Activated T-cell treated with anti-CD3 and anti-CD28 coated beads for 24 hours (primary cell): ENCODE measurements at regions not wholly inside any gene's neighbourhood (a gene's known extent, or its start where the extent isn't known, plus 50 kb on each side); places are given as distances from the start of the nearest gene placed in this dataset.
"Not testable (repeated sequence)": the region's sequence is repeated elsewhere in the genome, so short reads cannot be mapped to it uniquely, and the experiment has no call there.

Source experiments
- DNase-seq: peaks from one replicate; pipeline ENCODE4 v3.0.0-alpha.2; 2020; ENCODE audit warnings: low read depth

DNA sequence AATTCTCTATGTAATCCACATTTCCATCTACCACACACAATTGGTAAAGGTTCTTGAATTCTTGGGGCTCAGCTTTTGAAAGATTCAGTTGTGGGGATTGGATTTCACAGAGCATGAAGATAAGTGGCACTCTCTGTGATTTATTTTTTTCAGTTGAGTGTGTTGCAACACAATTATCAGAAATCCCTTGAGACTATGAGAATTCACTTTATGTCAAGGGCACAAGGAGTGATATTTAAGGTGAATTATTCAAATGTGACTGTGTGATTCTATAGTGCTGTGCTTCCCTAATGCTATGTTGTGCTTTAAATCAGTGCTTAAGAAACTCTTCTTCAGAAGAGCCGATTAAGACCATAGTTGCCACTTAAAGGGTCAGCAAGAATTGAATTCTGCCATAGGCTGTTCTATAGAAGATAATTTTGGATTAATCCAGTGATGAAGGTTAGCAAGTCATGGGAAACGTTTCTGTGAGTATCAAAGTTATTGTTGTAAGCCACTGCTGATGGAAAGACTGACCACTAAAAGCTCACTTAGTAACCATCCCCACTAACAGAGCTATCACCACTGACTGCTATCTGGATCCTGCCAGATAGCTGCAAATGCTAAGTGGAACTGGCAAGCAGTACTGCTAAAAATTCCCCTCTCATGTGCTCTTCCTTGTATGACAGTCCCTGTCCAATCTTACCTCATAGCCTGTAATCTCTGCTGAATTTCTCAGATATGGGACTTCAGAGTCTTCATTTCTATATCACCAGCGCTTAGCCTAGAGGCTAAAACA lies 134.0 kb upstream of the SEMA3D start:
- no peak for DNase-seq

DNA sequence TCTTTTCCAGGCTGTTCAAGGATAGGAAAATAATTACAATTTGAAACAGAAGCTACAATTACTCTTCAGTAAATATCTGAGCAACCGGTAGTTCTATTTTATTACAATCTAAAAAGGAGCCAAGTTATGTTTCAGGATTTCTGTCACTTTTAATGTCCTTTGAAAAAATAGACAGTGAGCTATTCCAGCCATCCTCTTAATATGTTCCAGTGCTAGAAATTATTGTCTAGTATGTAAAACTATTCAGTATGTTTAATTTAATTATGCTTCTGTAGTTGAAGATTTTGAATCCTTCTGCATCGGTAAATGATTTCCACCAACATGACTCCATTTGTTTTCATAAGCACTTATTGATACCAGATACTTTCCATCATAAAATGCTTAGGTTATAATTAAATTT lies 129.6 kb upstream of the SEMA3D start:
- no peak for DNase-seq

GRCh38 chr7:85310301-85310700 lies 123.4 kb upstream of the SEMA3D start:
- no peak for DNase-seq

DNA sequence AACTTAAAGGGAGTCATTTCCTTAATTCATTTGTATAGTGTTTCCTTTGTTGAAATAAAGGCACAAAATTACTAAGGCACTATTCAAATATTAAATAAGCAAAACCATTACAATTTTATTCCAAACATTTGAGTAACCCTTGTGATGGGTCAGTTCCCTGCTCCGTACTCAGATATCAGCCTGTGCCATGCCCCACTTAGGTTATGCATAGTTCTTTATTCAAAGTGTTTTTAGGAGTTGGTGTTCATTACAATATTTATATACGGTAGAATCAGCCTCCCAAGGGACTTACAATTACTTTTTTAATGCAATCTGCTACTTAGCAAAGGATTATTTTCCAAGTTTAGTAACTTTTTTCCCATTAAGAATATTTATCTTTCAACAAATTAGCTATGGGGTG lies 119.3 kb upstream of the SEMA3D start:
- DNase-seq, result no peak

DNA sequence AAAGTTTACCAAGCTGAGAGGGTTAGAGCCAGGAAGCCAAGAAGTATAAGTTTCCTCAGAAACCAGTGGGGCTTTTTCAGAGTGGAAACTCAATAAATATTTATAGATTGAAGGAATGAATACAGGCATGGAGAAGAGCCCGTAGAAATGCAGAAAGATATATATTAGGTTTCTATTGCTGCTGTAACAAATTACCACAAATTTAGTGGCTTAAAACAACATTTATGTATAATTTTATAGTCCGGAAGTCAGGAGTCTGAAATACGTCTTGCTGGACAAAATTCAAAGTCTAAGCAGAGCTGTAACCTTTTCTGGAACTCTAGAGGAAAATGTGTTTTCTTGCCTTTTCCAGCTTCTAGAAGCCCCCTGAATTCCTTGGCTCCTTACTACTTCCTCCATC lies 107.3 kb upstream of the SEMA3D start:
- no peak for DNase-seq

GRCh38 chr7:85292908-85293576 lies 106.2 kb upstream of the SEMA3D start:
- no peak for DNase-seq

DNA sequence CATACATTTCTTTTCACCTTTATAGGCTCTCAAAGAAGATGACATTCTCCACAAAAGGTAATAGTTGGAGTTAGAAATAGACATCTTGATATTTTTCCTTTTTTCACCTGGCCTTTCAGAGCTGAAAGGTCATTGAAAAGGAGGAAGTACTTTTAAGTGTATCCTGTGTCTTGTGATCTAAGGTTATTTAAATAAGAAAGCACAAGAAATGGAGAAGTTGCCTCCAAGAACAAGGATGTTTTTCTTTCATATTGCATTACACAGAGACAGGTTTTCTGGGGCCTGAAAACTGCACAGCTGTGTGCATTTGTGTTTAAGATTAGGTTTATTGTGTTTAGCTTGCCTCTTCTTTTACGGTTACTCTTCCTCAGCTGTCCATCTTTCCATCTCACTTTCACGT lies 103.4 kb upstream of the SEMA3D start:
- no peak for DNase-seq

- no peak for DNase-seq
Observed at GRCh38 chr7:85289279-85289678, 102.4 kb upstream of the SEMA3D start.

DNA sequence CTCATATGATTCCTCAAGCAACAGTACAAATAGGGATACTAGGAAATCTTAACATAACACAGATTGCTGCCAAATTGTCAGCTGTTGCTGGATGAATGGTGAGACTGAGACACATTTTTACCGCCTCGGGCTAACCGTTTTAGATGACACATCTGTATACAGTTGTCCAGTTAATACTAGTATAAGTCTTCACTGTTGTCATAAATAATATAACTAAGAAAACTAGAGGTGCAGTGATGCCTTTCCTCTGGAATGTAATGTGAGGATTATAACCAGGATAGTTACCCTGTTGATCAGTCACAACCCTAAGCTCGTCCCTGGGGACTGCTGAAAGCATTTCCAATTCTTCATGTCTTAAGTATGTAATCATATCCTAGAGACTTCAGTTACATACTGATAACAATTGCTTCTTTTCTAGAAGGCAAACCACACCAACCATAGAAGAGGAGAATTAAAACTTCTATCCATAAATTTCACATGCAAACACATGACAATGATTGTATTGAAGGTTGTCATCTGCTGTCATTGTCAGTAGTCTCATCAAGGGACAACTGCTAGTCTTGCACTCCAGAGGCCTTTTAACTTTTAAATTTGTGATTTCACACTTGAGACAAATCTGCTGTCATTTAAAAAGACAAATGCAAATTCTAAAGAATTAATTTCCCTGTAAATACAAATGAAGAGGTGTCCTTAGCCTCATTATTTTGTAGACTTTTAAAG lies 100.4 kb upstream of the SEMA3D start:
- DNase-seq, result no peak

- DNase-seq, result no peak
Observed at GRCh38 chr7:85286446-85286845, 99.6 kb upstream of the SEMA3D start.

DNA sequence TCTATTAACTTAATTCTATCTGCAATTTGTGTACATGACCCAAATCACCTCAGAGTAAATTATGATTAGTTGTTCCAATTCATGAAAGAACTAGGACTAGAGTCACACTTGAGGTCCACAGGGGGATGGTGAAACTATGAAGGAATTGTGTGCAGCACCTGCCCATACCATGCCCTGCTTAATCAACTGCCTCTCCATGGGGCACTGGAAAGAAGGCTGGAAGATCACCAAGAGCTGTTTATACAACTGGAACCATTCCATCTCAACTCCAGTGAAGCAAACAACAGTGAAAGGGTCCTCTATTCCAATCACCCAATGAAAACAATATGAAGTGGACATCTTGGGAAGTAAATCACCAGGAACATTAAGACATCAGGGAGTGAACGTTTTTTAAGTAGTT lies 98.7 kb upstream of the SEMA3D start:
- DNase-seq, result no peak

- no peak for DNase-seq
Observed at GRCh38 chr7:85275204-85275603, 88.3 kb upstream of the SEMA3D start.

GRCh38 chr7:85274454-85274853 lies 87.6 kb upstream of the SEMA3D start:
- DNase-seq, result no peak

DNA sequence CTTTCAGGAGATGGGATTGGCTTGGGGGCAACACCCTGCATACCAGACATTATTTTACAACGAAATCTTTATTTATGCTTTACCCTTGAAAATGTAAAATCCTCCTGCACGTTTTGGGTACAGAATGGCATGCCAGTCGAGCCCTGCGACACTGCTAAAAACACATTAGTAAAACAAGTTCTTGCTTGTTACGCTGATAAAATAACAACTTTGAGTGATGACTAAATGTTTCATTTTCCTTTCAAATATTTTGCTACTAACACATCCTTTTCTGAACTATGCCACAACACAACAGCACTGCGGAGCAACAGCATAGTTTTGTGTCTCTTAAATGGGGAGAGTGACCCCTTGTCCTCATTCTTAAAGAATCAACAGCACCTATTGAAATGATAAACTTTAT lies 76.0 kb upstream of the SEMA3D start:
- DNase-seq, result no peak

DNA sequence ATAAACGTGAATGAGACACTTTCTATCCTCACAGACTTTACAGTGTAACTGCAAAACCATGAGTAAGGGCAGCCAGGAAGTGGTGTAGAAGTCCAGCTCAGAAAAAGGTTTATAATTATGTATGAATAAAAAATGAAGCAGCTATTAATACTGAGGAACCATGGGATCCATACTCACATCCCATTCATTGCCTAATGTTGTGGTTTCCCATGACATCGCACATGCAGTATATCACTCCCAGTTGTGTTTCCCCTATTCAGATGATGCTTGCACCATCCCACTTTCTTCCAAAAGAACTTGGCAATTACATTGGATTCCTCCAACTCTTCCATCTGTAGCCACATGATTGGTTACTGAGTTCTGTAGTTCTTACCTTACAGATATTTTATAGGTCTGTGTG lies 74.5 kb upstream of the SEMA3D start:
- DNase-seq, result no peak

DNA sequence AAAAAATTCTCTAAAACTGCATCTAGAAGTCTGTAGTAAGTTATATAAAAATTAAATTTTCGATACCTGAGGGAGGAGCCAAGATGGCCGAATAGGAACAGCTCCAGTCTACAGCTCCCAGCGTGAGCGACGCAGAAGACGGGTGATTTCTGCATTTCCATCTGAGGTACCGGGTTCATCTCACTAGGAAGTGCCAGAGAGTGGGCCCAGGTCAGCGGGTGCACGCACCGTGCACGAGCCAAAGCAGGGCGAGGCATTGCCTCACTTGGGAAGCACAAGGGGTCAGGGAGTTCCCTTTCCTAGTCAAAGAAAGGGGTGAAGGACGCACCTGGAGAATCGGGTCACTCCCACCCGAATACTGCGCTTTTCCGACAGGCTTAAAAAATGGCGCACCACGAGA lies 62.9 kb upstream of the SEMA3D start:
- DNase-seq, result not testable (repeated sequence)

GRCh38 chr7:85239109-85239508 lies 52.3 kb upstream of the SEMA3D start:
- no peak for DNase-seq

GRCh38 chr7:85237721-85238120 lies 50.9 kb upstream of the SEMA3D start:
- no peak for DNase-seq
